ENCODE measurements at regions not wholly inside any gene's neighbourhood (a gene's known extent, or its start where the extent isn't known, plus 50 kb on each side); places are given as distances from the start of the nearest gene placed in this dataset.

DNA sequence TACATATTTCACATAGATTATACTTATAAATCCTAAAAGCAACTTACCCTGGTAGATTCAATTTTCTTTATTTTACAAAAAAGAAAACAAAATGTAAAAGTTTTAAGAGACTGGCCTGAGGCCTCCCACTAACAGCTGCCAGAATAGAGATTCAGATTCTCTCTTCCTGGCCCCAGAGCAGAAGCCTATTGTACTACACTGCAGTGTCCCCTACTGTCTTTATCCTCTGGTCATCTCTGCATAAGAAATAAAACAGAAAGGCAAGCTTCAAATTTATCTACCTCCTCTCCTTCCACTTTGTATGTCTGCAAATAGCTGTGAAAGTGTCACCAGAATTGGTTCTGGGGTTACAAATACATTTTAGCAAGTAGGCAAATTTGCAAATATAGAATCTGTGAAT, 1004.1 kb upstream of the PCDH9 start (continued):
- TF ChIP-seq ZBTB33 (IDR thresholded peaks at IDR 0.05; ENCODE audit: borderline replicate concordance, low read depth) (no peak), SIN3A (IDR thresholded peaks at IDR 0.05; ENCODE audit: borderline replicate concordance, low read depth, low read length) (no peak), RFX5 (IDR thresholded peaks at IDR 0.05; ENCODE audit: low read length) (no peak), RAD21 (IDR thresholded peaks at IDR 0.05; ENCODE audit: low read length) (peak; percentile 73), USF1 (IDR thresholded peaks at IDR 0.05; ENCODE audit: borderline replicate concordance, low read depth) (no peak), EZH2phosphoT487 (IDR thresholded peaks at IDR 0.05; ENCODE audit: borderline replicate concordance, low read depth) (no peak), FOXM1 (IDR thresholded peaks at IDR 0.05; ENCODE audit: low read depth) (no peak), EP300 (IDR thresholded peaks at IDR 0.05; ENCODE audit: borderline replicate concordance in 1 of 2, low read depth in 1 of 2, low read length in 1 of 2) (no peak), SMC3 (IDR thresholded peaks at IDR 0.05; ENCODE audit: low read depth, low read length) (peak; percentile 35; the same call in 1 of the 2 replicates), CHD2 (IDR thresholded peaks at IDR 0.05; ENCODE audit: low read length, partially characterized antibody) (no peak)
- TF ChIP-seq, protein P1, sequence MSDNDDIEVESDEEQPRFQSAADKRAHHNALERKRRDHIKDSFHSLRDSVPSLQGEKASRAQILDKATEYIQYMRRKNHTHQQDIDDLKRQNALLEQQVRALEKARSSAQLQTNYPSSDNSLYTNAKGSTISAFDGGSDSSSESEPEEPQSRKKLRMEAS (IDR thresholded peaks at IDR 0.05; ENCODE audit: low read depth): no peak

DNA sequence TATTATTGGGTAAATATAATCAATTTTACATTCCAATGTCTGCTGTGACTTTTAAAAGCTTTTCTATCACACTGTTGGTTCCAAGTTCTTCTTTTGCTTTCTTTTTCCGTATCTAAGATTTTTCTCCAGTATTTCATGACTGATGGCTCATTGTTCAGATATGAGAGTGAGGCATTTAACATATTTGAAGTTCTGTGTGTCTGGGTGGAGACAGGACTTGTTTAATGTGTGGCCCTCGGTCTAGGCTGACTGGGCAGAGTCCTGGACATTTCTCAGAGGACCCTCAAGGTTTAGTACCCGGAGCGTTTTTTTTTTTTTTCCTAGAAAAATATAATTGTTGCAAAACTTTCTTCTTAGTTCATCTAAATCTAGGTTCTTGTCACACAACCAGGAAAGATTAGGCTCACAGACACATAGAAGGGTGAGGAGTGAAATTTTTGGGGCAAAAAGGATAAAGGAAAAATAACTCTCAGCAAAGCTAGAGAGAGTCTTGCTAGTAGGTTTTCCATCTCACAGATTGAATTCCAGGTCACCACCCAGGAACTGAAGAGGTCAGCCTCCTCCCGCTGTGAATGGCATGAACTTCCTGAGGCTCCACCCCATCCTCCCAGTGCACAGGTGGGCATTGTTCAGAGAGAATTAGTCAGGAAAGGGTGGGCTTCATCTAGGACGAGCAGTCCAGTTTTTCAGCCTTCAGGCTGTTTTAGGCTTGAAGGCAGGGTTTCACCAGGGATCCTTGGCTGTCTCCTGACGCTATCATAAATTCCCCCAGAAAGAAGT, 1002.4 kb upstream of the PCDH9 start:
- POLR2A ChIA-PET: no interaction called here
- Histone ChIP-seq H3K36me3 (replicated peaks in 1 of 2; ENCODE audit: control insufficient read depth in 1 of 2, insufficient read depth in 2 of 2, low read length in 1 of 2) (no peaks in the 10 kb centered on the region), H3K4me1 (ENCODE audit: control insufficient read depth in 1 of 2, insufficient read depth in 2 of 2, low read depth in 1 of 2, low read length in 1 of 2) (no peaks in the 10 kb centered on the region; a peak in 1 of 4 replicates), H3K4me3 (ENCODE audit: low read depth in 2 of 2, low read length in 1 of 2) (no peak overlapping the region), H3K9ac (no peak overlapping the region), H2AFZ (ENCODE audit: low read depth) (peak overlapping the region; percentile 22; the same call in 1 of the 2 replicates), H3K27me3 (ENCODE audit: insufficient read depth) (no peaks in the 10 kb centered on the region), H4K20me1 (ENCODE audit: insufficient read depth) (no peaks in the 10 kb centered on the region), H3K9me3 (no peaks in the 10 kb centered on the region), H3K9me2 (no peaks in the 10 kb centered on the region), H3K4me2 (no peak overlapping the region), H3K27ac (ENCODE audit: low read depth in 2 of 2, low read length in 1 of 2) (no peak overlapping the region), H3K79me2 (ENCODE audit: insufficient read depth) (no peaks in the 10 kb centered on the region), H3F3A (replicated peaks; ENCODE audit: insufficient read depth) (no peaks in the 10 kb centered on the region)
- 58% methylated on average over 7 of the region's 7 CpGs for WGBS (ENCODE audit: low lambda C conversion rate)
- no peak for TF ChIP-seq SMC3 (IDR thresholded peaks at IDR 0.05; ENCODE audit: low read depth, low read length)
- no peak for TF ChIP-seq EZH2phosphoT487 (IDR thresholded peaks at IDR 0.05; ENCODE audit: borderline replicate concordance, low read depth)
- TF ChIP-seq FOXJ3 (CRISPR knock-in tag; IDR thresholded peaks at IDR 0.05): no peak
- TF ChIP-seq EP300 (IDR thresholded peaks at IDR 0.05; ENCODE audit: borderline replicate concordance in 1 of 2, low read depth in 1 of 2, low read length in 1 of 2): no peak
- no peak for TF ChIP-seq GATA2 (CRISPR knock-in tag; IDR thresholded peaks at IDR 0.05)
- no peak for TF ChIP-seq RAD21 (IDR thresholded peaks at IDR 0.05; ENCODE audit: low read length)
- no peak for TF ChIP-seq JUND (IDR thresholded peaks at IDR 0.05)
- no peak for TF ChIP-seq MEF2A (IDR thresholded peaks at IDR 0.05; ENCODE audit: borderline replicate concordance, low read depth)
- TF ChIP-seq ZBTB33 (IDR thresholded peaks at IDR 0.05; ENCODE audit: borderline replicate concordance, low read depth): no peak
- no peak for TF ChIP-seq MXI1 (IDR thresholded peaks at IDR 0.05; ENCODE audit: low read depth, low read length)
- no peak for TF ChIP-seq USF1 (IDR thresholded peaks at IDR 0.05; ENCODE audit: borderline replicate concordance, low read depth)
- no peak for TF ChIP-seq TEAD4 (IDR thresholded peaks at IDR 0.05; ENCODE audit: borderline replicate concordance, insufficient read depth)
- TF ChIP-seq POLR2AphosphoS5 (IDR thresholded peaks at IDR 0.05; ENCODE audit: low read depth, low read length): no peak
- TF ChIP-seq, protein P1 (IDR thresholded peaks at IDR 0.05; ENCODE audit: low read depth): no peak
- no peak for TF ChIP-seq NRF1 (IDR thresholded peaks at IDR 0.05; ENCODE audit: low read depth, low read length)
- TF ChIP-seq NFIC (IDR thresholded peaks at IDR 0.05; ENCODE audit: borderline replicate concordance): no peak
- no peak for TF ChIP-seq FOXM1 (IDR thresholded peaks at IDR 0.05; ENCODE audit: low read depth)
- no peak for TF ChIP-seq TCF12 (IDR thresholded peaks at IDR 0.05)
- CTCF ChIA-PET: no interaction called here
- no peak for DNase-seq

Data from SK-N-SH (cell line).